ENCODE measurements at regions not wholly inside any gene's neighbourhood (a gene's known extent, or its start where the extent isn't known, plus 50 kb on each side); places are given as distances from the start of the nearest gene placed in this dataset.

GRCh38 chr5:29902859-29903258 is 1290.6 kb upstream of the CDH6 start:
- DNase-seq (ENCODE audit: extremely low read depth, low read depth, low spot score): no peak

DNA sequence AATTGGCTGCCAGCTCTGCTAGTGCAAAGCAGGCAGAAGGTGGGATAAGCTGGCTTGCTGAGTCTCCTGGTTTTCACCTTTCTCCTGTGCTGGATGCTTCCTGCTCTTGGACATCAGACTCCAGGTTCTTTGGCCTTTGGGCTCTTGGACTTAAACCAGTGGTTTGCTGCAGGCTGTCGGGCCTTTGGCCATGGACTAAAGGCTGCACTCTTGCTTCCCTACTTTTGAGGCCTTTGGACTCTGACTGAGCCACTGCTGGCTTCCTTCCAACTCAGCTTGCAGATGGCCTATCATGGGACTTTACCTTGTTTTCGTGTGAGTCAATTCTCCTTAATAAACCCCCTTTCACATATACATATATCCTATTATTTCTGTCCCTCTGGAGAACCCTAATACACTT is 1293.9 kb upstream of the CDH6 start:
- no peak for DNase-seq (ENCODE audit: extremely low read depth, low read depth, low spot score)

GRCh38 chr5:29897916-29898315 is 1295.6 kb upstream of the CDH6 start:
- DNase-seq (ENCODE audit: extremely low read depth, low read depth, low spot score): no peak

GRCh38 chr5:29896646-29897045 is 1296.8 kb upstream of the CDH6 start:
- no peak for DNase-seq (ENCODE audit: extremely low read depth, low read depth, low spot score)

DNA sequence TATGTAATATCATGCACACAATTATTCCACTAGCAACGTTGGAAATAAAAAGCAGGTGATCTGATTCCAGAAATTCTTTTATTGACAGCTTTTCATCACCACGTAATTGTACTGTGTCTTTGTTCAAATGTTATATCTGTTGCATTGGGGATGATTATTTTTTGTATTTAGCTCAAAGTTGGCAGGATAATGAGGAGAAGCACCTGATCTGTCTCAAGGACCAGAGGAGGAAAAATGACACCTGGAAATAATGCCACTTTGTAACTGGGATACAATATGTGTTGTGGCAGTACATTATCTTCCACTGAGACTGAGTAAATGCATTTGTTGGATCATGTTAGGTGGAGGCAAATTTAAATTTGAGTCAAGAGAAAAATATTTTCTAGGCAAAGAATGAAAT is 1298.8 kb upstream of the CDH6 start:
- no peak for DNase-seq (ENCODE audit: extremely low read depth, low read depth, low spot score)

DNA sequence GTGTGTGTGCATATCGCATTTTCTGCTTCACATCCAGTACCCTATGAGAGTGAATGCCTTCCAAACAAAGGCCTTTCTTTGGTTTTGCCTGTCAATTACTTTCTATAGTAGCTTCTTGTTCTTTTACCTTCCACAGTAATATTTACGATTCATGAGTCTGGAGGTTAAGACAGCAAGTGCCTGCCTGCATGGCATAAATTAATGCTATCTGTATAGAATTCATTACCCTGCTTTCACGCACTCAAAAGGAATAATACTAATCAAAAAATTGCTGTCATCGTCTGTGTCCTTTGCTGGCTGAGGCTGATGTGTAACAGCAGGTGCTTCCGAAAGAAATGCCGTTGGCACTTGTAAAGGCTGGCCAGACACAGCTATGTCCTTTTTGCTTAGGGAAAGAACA is 1304.4 kb upstream of the CDH6 start:
- no peak for DNase-seq (ENCODE audit: extremely low read depth, low read depth, low spot score)

- no peak for DNase-seq (ENCODE audit: extremely low read depth, low read depth, low spot score)
Observed at GRCh38 chr5:29885595-29885994, 1307.9 kb upstream of the CDH6 start.

GRCh38 chr5:29882036-29882435 is 1311.5 kb upstream of the CDH6 start:
- no peak for DNase-seq (ENCODE audit: extremely low read depth, low read depth, low spot score)

DNA sequence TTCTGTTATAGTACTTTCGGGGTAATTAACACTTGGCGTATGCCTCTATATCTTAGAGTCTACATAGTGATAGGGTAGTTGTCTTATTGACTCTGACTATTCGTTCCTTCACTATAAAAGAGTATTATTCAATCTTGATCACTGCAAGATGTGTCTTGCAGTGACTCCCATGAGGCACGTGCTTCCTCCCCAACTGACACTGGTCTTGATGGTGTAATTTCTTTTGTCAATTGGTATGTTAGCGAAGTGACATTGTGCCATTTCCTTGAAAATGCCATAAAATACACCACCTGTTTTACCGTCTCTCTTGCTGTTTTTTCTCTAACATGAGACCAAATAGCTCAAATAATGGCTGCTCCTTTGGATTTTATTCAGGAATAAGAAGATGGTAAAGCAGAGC is 1314.1 kb upstream of the CDH6 start:
- no peak for DNase-seq (ENCODE audit: extremely low read depth, low read depth, low spot score)

DNA sequence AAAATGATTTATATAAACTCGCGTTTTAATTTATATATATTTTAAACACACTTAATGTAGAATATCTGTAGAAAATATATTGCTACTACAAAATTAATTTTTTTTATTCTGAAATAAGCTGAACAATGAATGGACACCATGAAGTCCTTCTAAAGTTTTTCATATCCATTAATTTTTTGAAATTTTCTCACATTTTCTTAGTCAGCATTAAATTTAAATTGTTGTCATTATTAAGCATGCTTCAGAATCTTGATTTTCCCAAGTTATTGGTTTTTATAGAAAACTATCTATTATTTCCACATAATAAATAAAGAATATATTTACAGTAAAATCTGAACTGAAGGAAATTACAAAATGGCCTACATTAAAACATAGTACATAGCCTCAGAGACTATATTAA is 1314.9 kb upstream of the CDH6 start:
- DNase-seq (ENCODE audit: extremely low read depth, low read depth, low spot score): no peak

DNA sequence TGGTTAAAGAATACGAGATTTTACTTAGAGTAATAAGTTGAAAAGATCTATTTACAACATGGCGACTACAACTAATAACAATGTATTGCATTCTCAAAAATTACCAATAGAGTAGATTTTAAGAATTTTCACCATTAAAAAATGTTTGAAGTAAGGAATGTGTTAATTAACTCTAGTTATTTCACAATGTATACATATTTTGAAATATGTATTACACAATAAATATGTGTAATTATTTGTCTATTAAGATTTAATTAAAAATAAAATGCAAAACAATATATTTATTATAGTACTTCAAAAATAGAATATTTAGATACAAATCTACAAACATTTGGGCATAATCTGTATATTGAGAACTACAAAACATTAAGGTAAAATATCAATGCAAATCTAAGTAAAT is 1326.3 kb upstream of the CDH6 start:
- DNase-seq (ENCODE audit: extremely low read depth, low read depth, low spot score): no peak

GRCh38 chr5:29853711-29854220 is 1339.7 kb upstream of the CDH6 start:
- DNase-seq (ENCODE audit: extremely low read depth, low read depth, low spot score): no peak

DNA sequence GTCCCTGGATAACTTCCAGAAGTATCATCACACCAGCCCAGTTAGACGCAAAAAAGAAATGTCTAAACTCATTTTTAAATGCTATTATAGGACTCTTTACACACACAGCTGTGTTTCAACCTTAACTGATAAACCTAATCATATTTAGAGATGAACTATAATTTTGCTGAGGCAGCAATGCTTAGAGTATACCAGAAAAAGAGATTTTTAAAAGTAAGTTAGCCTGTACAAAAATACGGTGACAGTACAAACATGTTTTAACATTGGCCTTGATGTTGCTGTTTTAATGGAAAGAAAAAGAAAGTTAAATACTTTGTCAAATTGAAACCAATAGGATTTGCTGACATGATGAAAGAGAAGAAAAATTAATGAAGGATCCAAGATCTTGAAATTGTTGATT is 1341.2 kb upstream of the CDH6 start:
- DNase-seq (ENCODE audit: extremely low read depth, low read depth, low spot score): no peak

DNA sequence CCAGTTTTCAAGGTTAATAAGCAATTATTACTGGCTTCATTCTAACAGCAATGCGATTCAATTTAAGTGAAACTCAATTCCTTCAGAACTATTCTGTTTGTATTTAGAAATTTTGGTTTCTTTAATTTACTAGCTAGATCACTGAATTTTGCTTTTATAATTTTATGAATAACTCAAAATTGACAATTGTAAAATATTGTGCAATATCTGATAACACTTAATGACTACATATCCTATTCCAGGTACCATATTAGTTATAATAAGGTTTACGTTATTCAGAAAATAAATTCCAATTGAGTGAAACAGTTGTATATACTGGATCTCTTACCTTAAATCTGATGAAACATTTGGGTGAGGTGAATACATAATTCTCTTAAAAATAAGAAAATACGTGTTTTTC is 1348.3 kb upstream of the CDH6 start:
- no peak for DNase-seq (ENCODE audit: extremely low read depth, low read depth, low spot score)

- DNase-seq (ENCODE audit: extremely low read depth, low read depth, low spot score): no peak
Observed at GRCh38 chr5:29833394-29833793, 1360.1 kb upstream of the CDH6 start.

- no peak for DNase-seq (ENCODE audit: extremely low read depth, low read depth, low spot score)
Observed at GRCh38 chr5:29822521-29822920, 1371.0 kb upstream of the CDH6 start.

- no peak for DNase-seq (ENCODE audit: extremely low read depth, low read depth, low spot score)
Observed at GRCh38 chr5:29811914-29812679, 1381.4 kb upstream of the CDH6 start.

DNA sequence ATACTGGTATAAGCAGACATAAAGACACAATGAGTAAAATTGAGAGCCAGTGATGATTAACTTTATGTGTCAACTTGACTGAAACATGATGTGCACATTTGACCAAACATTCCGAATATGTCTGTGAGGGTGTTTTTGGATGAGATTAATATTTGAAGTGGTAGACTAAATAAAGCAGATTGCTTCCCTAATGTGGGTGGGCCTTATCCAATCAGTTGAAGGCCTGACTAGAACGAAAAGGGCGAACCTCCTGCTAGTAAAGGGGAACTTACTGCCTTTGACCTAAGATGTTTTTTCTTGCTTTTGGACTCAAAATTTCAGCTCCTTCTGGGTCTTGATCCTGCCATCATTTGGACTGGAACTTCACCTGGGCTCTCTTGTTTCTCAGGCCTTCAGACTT is 1387.7 kb upstream of the CDH6 start:
- DNase-seq (ENCODE audit: extremely low read depth, low read depth, low spot score): no peak

GRCh38 chr5:29800752-29801151 is 1392.7 kb upstream of the CDH6 start:
- no peak for DNase-seq (ENCODE audit: extremely low read depth, low read depth, low spot score)

DNA sequence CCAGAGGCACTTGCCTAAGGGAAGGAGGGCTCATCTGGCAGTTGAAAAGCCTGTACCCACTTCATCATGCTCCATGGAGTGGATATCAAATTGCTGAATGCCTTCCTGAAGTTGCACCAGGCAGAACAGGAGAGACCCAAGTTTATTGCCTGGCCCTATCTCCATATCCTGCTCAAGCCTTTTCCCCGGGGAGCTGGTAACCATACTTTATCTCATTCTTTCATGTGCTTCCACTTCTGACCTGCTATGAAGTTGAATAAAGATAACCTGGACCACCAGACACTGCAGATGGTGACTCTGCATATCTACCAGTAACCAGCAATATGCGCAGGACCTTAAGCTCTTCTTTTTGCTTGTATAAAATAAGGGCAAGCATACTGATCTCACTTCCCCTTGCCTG is 1397.5 kb upstream of the CDH6 start:
- no peak for DNase-seq (ENCODE audit: extremely low read depth, low read depth, low spot score)

DNA sequence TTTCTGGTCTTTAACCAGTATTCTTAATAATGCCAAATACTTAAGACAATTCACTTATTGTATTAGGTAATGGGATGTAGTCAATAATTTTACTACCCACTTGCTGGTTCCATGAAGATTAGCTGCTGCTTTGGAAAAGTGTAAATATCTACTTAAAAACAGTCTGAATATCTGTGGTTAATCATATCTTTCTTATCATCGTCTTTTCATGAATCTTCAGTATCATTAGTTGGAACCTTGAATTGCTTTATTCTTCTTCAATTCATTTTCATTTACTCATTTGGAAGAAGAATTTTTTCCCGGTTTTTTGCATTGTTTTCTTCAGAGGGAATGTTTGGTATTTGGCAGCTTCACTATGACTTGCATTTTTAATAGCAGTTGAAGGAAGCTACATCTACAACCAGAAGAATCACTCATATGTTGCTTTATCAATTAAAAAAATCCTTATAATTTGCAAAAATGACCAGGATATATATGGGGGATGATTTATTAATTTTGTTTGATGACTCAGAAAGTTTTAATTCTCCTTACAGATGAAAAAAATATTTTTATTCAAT is 1398.3 kb upstream of the CDH6 start:
- DNase-seq (ENCODE audit: extremely low read depth, low read depth, low spot score): no peak

DNA sequence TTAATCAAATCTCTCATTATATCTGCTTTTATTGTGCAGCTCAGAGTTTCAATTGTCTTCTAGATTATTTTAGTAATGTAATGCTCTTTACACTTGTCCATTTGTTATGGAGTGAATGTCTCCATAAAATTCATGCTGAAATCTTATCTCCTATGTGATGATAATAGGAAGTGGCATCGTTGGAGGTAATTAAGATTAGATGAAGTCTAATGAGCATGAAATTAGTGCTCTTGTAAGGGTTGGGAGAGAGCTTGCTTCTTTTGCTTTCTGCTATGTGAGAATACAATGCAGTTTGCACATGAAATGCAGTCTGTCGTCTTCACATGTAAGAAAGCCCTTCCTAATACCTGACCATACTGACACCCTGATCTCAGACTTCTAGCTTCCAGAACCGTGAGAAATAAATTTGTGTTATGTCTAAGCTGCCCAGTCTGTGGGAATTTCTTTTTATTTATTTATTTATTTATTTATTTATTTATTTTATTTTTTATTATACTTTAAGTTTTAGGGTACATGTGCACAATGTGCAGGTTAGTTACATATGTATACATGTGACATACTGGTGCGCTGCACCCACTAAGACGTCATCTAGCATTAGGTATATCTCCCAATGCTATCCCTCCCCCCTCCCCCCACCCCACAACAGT is 1399.2 kb upstream of the CDH6 start:
- no peak for DNase-seq (ENCODE audit: extremely low read depth, low read depth, low spot score)

Data from glomerular endothelial cell (primary cell).